DOHH2 (cell line): ENCODE measurements at regions not wholly inside any gene's neighbourhood (a gene's known extent, or its start where the extent isn't known, plus 50 kb on each side); places are given as distances from the start of the nearest gene placed in this dataset.

Experiments
- H3F3A ChIP-seq: fragments of 200-600 bp; sonication (generic), shearing (Covaris generic); 2 replicates; pipeline ENCODE4 v1.6.0; 2016; ENCODE audit warnings: antibody characterized with exemption, mild to moderate bottlenecking; ENCODE audit not compliant: control insufficient read depth, insufficient read depth
- H3K27ac ChIP-seq: fragments of 200-600 bp; sonication (generic); 2 replicates; pipeline ENCODE4 v1.5.1; 2014; ENCODE audit warnings: low read depth, mild to moderate bottlenecking, low read length, moderate library complexity
- H3K27me3 ChIP-seq: fragments of 200-600 bp; sonication (generic); 2 replicates; pipeline ENCODE4 v1.6.1; 2014; ENCODE audit warnings: mild to moderate bottlenecking, low read length, mixed read lengths; ENCODE audit not compliant: control insufficient read depth
- H3K36me3 ChIP-seq: fragments of 200-600 bp; sonication (generic); 2 replicates; pipeline ENCODE4 v1.6.1; 2014; ENCODE audit warnings: mild to moderate bottlenecking, low read length, moderate library complexity, mixed read lengths; ENCODE audit not compliant: control insufficient read depth
- H3K4me1 ChIP-seq: fragments of 200-600 bp; sonication (generic); 2 replicates; pipeline ENCODE4 v1.6.1; 2014; ENCODE audit warnings: mild to moderate bottlenecking, low read length, mixed read lengths; ENCODE audit not compliant: control insufficient read depth
- H3K4me2 ChIP-seq: fragments of 200-600 bp; sonication (generic); 2 replicates; pipeline ENCODE4 v1.6.0; 2014; ENCODE audit warnings: mild to moderate bottlenecking, low read length, moderate library complexity
- H3K4me3 ChIP-seq: fragments of 200-600 bp; sonication (generic); 2 replicates; pipeline ENCODE4 v1.5.1; 2014; ENCODE audit warnings: mild to moderate bottlenecking, low read length, mixed read lengths
- H3K79me2 ChIP-seq: fragments of 200-600 bp; sonication (generic); 2 replicates; pipeline ENCODE4 v1.6.1; 2014; ENCODE audit warnings: mild to moderate bottlenecking, low read length, mixed read lengths; ENCODE audit not compliant: control insufficient read depth
- H3K9me2 ChIP-seq: fragments of 200-600 bp; sonication (generic); replicated peaks from 2 replicates; pipeline ENCODE4 v1.6.1; 2014; ENCODE audit warnings: mild to moderate bottlenecking, low read length, mixed read lengths; ENCODE audit not compliant: control insufficient read depth
- H3K9me3 ChIP-seq: fragments of 200-600 bp; sonication (generic); 2 replicates; pipeline ENCODE4 v1.6.1; 2014; ENCODE audit warnings: antibody characterized with exemption, low read length, mixed read lengths; ENCODE audit not compliant: control insufficient read depth, insufficient read depth
- H4K20me1 ChIP-seq: fragments of 200-600 bp; sonication (generic); 2 replicates; pipeline ENCODE4 v1.6.0; 2014; ENCODE audit warnings: low read depth, mild to moderate bottlenecking, antibody characterized with exemption, low read length, moderate library complexity; ENCODE audit not compliant: control insufficient read depth, insufficient read depth
- EZH2phosphoT487 ChIP-seq: fragments of 200-600 bp; sonication (generic); IDR thresholded peaks from 2 replicates; pipeline ENCODE4 v1.6.1; 2017; ENCODE audit warnings: borderline replicate concordance, mild to moderate bottlenecking, antibody characterized with exemption, low read length, moderate library complexity, mixed read lengths
- TF ChIP-seq, protein P1 (sequence below): fragments of 200-600 bp; sonication (generic); IDR thresholded peaks from one replicate; pipeline ENCODE4 v1.5.1; 2014; ENCODE audit warnings: antibody characterized with exemption, mild to moderate bottlenecking, low read depth, low read length; ENCODE audit not compliant: poor library complexity, severe bottlenecking

DNA sequence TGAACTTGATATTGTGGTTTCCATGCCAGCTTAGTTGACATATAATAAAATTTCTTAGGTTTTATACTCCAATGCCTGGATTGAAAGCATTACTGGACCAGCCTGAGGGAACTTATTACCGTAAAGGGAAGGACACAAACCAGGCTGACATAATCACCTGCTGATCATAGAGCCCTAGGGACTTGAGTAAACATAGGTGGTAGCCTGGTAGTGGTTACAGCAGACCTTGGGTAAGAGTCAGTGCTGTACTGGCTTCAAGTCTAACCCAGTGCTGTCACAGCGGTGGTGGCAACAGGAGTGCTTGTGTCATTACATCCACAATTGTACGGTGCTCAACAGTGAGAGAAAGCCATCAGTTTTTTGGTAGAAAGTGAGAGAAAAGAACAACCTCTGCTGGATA is 122.1 kb downstream of the KDM5D start:
- H3K4me3 ChIP-seq = no peak overlapping the region
- H3K27me3 ChIP-seq = no peaks in the 10 kb centered on the region
- no peaks in the 10 kb centered on the region for H3K36me3 ChIP-seq
- H4K20me1 ChIP-seq = no peaks in the 10 kb centered on the region
- H3K4me2 ChIP-seq = no peak overlapping the region
- no peaks in the 10 kb centered on the region for H3K79me2 ChIP-seq
- no peak overlapping the region for H3K27ac ChIP-seq
- H3K9me2 ChIP-seq = no peaks in the 10 kb centered on the region
- H3K4me1 ChIP-seq = no peaks in the 10 kb centered on the region
- no peak for TF ChIP-seq EZH2phosphoT487
- TF ChIP-seq, protein P1, sequence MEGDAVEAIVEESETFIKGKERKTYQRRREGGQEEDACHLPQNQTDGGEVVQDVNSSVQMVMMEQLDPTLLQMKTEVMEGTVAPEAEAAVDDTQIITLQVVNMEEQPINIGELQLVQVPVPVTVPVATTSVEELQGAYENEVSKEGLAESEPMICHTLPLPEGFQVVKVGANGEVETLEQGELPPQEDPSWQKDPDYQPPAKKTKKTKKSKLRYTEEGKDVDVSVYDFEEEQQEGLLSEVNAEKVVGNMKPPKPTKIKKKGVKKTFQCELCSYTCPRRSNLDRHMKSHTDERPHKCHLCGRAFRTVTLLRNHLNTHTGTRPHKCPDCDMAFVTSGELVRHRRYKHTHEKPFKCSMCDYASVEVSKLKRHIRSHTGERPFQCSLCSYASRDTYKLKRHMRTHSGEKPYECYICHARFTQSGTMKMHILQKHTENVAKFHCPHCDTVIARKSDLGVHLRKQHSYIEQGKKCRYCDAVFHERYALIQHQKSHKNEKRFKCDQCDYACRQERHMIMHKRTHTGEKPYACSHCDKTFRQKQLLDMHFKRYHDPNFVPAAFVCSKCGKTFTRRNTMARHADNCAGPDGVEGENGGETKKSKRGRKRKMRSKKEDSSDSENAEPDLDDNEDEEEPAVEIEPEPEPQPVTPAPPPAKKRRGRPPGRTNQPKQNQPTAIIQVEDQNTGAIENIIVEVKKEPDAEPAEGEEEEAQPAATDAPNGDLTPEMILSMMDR = no peak
- no peaks in the 10 kb centered on the region for H3F3A ChIP-seq
- no peaks in the 10 kb centered on the region for H3K9me3 ChIP-seq

DNA sequence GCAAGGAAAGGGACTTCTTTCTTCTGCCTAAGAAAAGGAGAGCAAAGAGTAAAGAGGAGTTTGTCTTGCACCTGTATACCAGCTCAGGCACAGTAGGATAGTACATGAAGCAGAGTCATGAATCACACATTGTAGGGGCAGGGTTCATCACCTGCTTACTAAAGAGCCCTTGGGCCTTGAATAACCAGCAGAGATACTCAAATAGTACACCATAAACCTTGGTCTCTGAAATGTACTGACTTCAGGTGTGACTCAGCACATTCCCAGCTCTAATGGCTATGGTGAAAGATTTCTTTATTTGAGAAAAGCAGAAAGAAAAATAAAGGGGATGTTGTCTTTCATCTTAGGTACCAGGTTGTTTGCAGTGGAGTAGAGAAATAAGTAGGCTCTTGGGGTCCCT is 122.8 kb downstream of the KDM5D start:
- Histone ChIP-seq H3K4me3 (no peak overlapping the region), H3K9me3 (no peaks in the 10 kb centered on the region), H3K4me2 (no peak overlapping the region), H3K27me3 (no peaks in the 10 kb centered on the region), H4K20me1 (no peaks in the 10 kb centered on the region), H3K4me1 (no peaks in the 10 kb centered on the region), H3K36me3 (no peaks in the 10 kb centered on the region), H3F3A (no peaks in the 10 kb centered on the region), H3K79me2 (no peaks in the 10 kb centered on the region), H3K27ac (no peak overlapping the region), H3K9me2 (no peaks in the 10 kb centered on the region)
- TF ChIP-seq, protein P1 = no peak
- no peak for TF ChIP-seq EZH2phosphoT487

DNA sequence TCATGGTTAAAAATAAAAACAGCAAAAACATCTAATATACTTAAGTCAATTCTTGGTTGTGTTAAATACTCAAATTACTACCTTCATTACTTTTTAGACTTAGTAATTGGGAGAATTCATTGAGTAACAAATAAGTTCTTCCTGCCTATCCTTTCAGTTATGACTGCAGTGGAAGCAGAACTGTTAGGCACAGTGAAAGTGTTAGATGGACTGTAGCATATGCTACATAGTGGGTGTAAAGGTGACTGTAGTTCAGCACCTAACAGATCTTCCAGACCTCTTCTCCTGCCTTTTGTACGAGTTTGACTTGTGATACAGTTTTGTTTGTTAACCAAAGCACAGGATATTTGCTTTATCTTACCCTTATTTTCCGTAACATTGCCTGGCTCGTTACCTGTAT is 143.4 kb downstream of the KDM5D start:
- no peaks in the 10 kb centered on the region for H3F3A ChIP-seq
- TF ChIP-seq, protein P1 = no peak
- TF ChIP-seq EZH2phosphoT487 = no peak
- no peaks in the 10 kb centered on the region for H3K9me2 ChIP-seq
- H3K36me3 ChIP-seq = peaks cover 61% of the 10 kb centered on the region
- no peak overlapping the region for H3K4me2 ChIP-seq
- H3K27me3 ChIP-seq = no peaks in the 10 kb centered on the region
- H4K20me1 ChIP-seq = no peaks in the 10 kb centered on the region
- H3K79me2 ChIP-seq = no peaks in the 10 kb centered on the region
- peaks cover 38% of the 10 kb centered on the region for H3K4me1 ChIP-seq
- no peaks in the 10 kb centered on the region for H3K9me3 ChIP-seq
- no peak overlapping the region for H3K4me3 ChIP-seq
- H3K27ac ChIP-seq = no peak overlapping the region

DNA sequence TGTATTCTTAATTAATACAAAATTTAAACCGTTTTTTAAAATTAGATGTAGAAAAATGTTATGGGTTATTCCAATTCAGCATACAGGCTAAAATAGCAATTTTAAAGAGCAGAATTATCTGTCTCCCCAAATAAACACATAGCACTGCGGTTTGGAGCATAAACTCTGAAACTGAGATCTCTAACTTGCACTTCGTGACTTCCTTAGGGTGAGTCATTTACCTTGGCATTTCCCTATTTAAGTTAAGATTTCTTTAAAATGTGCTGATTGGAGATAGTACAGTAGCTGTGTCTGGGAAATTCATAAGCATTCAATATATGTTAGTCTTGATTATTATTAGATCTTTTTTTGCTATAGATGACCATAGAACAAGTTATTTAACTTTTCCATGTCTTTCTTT is 143.8 kb downstream of the KDM5D start:
- Histone ChIP-seq H3K9me2 (no peaks in the 10 kb centered on the region), H3K9me3 (no peaks in the 10 kb centered on the region), H3K79me2 (no peaks in the 10 kb centered on the region), H3K4me1 (peaks cover 42% of the 10 kb centered on the region), H3K4me3 (no peak overlapping the region), H3K36me3 (peaks cover 63% of the 10 kb centered on the region), H3K27ac (no peak overlapping the region), H3K27me3 (no peaks in the 10 kb centered on the region), H3F3A (no peaks in the 10 kb centered on the region), H3K4me2 (no peak overlapping the region), H4K20me1 (no peaks in the 10 kb centered on the region)
- TF ChIP-seq, protein P1 = no peak
- no peak for TF ChIP-seq EZH2phosphoT487
